ENCODE measurements at regions not wholly inside any gene's neighbourhood (a gene's known extent, or its start where the extent isn't known, plus 50 kb on each side); places are given as distances from the start of the nearest gene placed in this dataset.

DNA sequence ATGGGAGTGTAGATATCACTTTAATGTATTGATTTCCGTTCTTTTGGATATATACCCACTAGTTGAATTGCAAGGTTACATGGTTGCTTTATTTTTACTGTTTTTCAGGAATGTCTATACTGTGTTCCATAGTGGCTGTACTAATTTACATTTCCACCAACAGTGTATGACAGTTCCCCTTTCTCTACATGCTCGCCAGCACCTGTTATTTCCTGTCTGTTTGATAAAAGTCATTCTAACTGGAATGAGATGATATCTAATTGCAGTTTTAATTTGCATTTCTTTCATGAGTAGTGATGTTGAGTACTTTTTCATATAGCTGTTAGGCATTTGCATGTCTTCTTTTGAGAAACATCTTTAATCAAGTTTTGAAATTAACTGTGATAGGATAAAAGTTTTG, 818.6 kb downstream of the SLITRK6 start:
- no peaks in the 10 kb centered on the region for H3K36me3 ChIP-seq (ENCODE audit: control insufficient read depth in 1 of 2, insufficient read depth in 2 of 2, low read length in 2 of 2)
- TF ChIP-seq, protein P1, sequence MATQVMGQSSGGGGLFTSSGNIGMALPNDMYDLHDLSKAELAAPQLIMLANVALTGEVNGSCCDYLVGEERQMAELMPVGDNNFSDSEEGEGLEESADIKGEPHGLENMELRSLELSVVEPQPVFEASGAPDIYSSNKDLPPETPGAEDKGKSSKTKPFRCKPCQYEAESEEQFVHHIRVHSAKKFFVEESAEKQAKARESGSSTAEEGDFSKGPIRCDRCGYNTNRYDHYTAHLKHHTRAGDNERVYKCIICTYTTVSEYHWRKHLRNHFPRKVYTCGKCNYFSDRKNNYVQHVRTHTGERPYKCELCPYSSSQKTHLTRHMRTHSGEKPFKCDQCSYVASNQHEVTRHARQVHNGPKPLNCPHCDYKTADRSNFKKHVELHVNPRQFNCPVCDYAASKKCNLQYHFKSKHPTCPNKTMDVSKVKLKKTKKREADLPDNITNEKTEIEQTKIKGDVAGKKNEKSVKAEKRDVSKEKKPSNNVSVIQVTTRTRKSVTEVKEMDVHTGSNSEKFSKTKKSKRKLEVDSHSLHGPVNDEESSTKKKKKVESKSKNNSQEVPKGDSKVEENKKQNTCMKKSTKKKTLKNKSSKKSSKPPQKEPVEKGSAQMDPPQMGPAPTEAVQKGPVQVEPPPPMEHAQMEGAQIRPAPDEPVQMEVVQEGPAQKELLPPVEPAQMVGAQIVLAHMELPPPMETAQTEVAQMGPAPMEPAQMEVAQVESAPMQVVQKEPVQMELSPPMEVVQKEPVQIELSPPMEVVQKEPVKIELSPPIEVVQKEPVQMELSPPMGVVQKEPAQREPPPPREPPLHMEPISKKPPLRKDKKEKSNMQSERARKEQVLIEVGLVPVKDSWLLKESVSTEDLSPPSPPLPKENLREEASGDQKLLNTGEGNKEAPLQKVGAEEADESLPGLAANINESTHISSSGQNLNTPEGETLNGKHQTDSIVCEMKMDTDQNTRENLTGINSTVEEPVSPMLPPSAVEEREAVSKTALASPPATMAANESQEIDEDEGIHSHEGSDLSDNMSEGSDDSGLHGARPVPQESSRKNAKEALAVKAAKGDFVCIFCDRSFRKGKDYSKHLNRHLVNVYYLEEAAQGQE (IDR thresholded peaks at IDR 0.05; ENCODE audit: low read depth): no peak
- TF ChIP-seq EZH2 (IDR thresholded peaks at IDR 0.05) (no peak), ELF1 (IDR thresholded peaks at IDR 0.05; ENCODE audit: borderline replicate concordance, low read depth) (no peak), TCF7L2 (IDR thresholded peaks at IDR 0.05; ENCODE audit: borderline replicate concordance, extremely low read depth, insufficient read depth, insufficient read length) (no peak), YY1 (IDR thresholded peaks at IDR 0.05; ENCODE audit: extremely low read depth, insufficient replicate concordance, low read depth, low read length) (no peak), EZH2phosphoT487 (IDR thresholded peaks at IDR 0.05; ENCODE audit: borderline replicate concordance) (no peak), SRF (IDR thresholded peaks at IDR 0.05; ENCODE audit: low read depth) (no peak), ZNF274 (IDR thresholded peaks at IDR 0.05; ENCODE audit: low read depth, low read length) (no peak), POLR2AphosphoS5 (IDR thresholded peaks at IDR 0.05; ENCODE audit: low read depth, low read length) (no peak), JUND (IDR thresholded peaks at IDR 0.05) (no peak), CEBPB (IDR thresholded peaks at IDR 0.05; ENCODE audit: low read depth) (no peak), SP1 (IDR thresholded peaks at IDR 0.05; ENCODE audit: low read depth) (no peak), SIN3A (IDR thresholded peaks at IDR 0.05; ENCODE audit: low read depth) (no peak), RAD21 (IDR thresholded peaks at IDR 0.05; ENCODE audit: low read depth) (no peak), FOSL1 (IDR thresholded peaks at IDR 0.05; ENCODE audit: low read depth) (no peak), ZFX (IDR thresholded peaks at IDR 0.05) (no peak)
- TF ChIP-seq, protein P2, sequence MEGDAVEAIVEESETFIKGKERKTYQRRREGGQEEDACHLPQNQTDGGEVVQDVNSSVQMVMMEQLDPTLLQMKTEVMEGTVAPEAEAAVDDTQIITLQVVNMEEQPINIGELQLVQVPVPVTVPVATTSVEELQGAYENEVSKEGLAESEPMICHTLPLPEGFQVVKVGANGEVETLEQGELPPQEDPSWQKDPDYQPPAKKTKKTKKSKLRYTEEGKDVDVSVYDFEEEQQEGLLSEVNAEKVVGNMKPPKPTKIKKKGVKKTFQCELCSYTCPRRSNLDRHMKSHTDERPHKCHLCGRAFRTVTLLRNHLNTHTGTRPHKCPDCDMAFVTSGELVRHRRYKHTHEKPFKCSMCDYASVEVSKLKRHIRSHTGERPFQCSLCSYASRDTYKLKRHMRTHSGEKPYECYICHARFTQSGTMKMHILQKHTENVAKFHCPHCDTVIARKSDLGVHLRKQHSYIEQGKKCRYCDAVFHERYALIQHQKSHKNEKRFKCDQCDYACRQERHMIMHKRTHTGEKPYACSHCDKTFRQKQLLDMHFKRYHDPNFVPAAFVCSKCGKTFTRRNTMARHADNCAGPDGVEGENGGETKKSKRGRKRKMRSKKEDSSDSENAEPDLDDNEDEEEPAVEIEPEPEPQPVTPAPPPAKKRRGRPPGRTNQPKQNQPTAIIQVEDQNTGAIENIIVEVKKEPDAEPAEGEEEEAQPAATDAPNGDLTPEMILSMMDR (IDR thresholded peaks at IDR 0.05 in 2 of 3, conservative IDR thresholded peaks at IDR 0.05 in 1 of 3; ENCODE audit: borderline replicate concordance in 1 of 3, insufficient read depth in 1 of 3, low read depth in 2 of 3, low read length in 2 of 3): no peak
- TF ChIP-seq, protein P3, sequence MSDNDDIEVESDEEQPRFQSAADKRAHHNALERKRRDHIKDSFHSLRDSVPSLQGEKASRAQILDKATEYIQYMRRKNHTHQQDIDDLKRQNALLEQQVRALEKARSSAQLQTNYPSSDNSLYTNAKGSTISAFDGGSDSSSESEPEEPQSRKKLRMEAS (IDR thresholded peaks at IDR 0.05): no peak
- TF ChIP-seq, protein P4, sequence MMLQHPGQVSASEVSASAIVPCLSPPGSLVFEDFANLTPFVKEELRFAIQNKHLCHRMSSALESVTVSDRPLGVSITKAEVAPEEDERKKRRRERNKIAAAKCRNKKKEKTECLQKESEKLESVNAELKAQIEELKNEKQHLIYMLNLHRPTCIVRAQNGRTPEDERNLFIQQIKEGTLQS (IDR thresholded peaks at IDR 0.05): no peak
- no peaks in the 10 kb centered on the region for H3K4me1 ChIP-seq (ENCODE audit: control insufficient read depth in 1 of 2, insufficient read depth in 2 of 2, low read length in 2 of 2)
- ChIA-PET CTCF (no interaction called here), POLR2A (no interaction called here), RAD21 (ENCODE audit: low non-redundant PET in 1 of 2, low total read pairs in 2 of 2, uncharacterized antibody in 2 of 2, unreplicated experiment in 2 of 2) (no interaction called here)
- H3K4me3 ChIP-seq (replicated peaks in 1 of 2; ENCODE audit: low read depth in 1 of 2, low read length in 2 of 2): no peak overlapping the region
- no peak overlapping the region for H3K27ac ChIP-seq (ENCODE audit: low read depth, low read length)
- no peaks in the 10 kb centered on the region for H3K79me2 ChIP-seq (ENCODE audit: insufficient read depth, low read length)
- H3K9me3 ChIP-seq (ENCODE audit: control insufficient read depth in 1 of 2, insufficient read depth in 1 of 2, low read depth in 1 of 2, low read length in 2 of 2): no peaks in the 10 kb centered on the region
- intact Hi-C loops (cut with micrococcal nuclease): no loop called here
- no TSS peak for BruUV-seq (replicated peaks)
- H4K20me1 ChIP-seq (ENCODE audit: insufficient read depth): no peaks in the 10 kb centered on the region
- no peak overlapping the region for H2AFZ ChIP-seq (ENCODE audit: low read depth, low read length, poor library complexity, severe bottlenecking)
- no peak for DNase-seq (ENCODE audit: low read depth, low spot score)
- no peak for ATAC-seq
- no peak overlapping the region for H3K9ac ChIP-seq (ENCODE audit: low read length)
- no peak overlapping the region for H3K4me2 ChIP-seq (ENCODE audit: low read length)
- H3K27me3 ChIP-seq (ENCODE audit: insufficient read depth, low read length): no peaks in the 10 kb centered on the region
- H3K9me2 ChIP-seq (ENCODE audit: insufficient read depth): no peaks in the 10 kb centered on the region

All from HCT116 (cell line).